ENCODE measurements at regions not wholly inside any gene's neighbourhood (a gene's known extent, or its start where the extent isn't known, plus 50 kb on each side); places are given as distances from the start of the nearest gene placed in this dataset.

DNA sequence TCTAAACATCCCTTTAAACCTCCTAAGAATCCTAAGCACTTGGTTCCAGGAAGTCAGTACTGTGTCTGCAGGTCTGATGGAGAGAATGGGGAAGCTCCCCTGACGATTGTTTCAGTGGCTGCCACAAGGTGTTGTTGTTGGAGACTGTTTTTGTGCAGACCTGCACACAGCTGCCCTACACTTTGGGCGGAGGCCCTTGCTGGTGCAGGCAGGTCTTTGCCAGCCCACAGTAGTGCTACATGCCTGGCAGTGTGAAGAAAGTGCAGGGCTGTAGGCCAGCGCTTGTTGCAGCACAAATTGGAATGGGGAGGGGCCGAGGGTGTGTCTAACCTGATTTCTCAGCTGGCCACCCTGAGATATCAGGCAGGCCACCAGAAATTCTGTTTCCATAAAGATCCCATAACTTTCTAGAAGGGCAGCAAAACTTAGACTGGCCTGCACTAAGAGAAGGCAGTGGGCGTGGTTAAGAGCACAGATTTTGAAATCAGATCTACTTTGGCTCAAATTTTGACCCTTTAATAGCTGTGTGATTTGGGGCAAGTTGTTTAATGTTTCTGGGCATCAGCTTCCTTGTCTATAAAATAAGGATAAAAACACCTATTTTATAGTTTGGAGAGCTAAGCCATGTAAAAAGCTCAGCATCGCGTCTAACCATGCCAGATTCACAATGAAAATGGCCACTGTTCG, 83.7 kb upstream of the SLC1A4 start:
- Histone ChIP-seq H3K36me3 (ENCODE audit: insufficient read depth, low read length) (peaks cover 15% of the 10 kb centered on the region; the same call in 1 of the 2 replicates), H3K27me3 (ENCODE audit: insufficient read depth, low read length) (no peaks in the 10 kb centered on the region), H3K4me3 (ENCODE audit: low read depth, low read length, poor library complexity, severe bottlenecking) (no peak overlapping the region), H3K9me2 (ENCODE audit: low read depth, low read length) (no peaks in the 10 kb centered on the region), H3K9ac (ENCODE audit: low read length) (peak overlapping the region; percentile 10; the same call in 1 of the 2 replicates), H3K4me1 (ENCODE audit: insufficient read depth, low read length, severe bottlenecking) (peaks cover 24% of the 10 kb centered on the region), H2AFZ (ENCODE audit: low read length) (no peak overlapping the region), H4K20me1 (ENCODE audit: insufficient read depth, low read length) (no peaks in the 10 kb centered on the region), H3K27ac (ENCODE audit: low read depth, low read length, poor library complexity, severe bottlenecking) (peak overlapping the region; percentile 89), H3F3A (ENCODE audit: insufficient read depth, low read length) (no peaks in the 10 kb centered on the region), H3K79me2 (ENCODE audit: insufficient read depth, low read length) (no peaks in the 10 kb centered on the region), H3K9me3 (ENCODE audit: low read length) (peaks cover 7% of the 10 kb centered on the region; the same call in 1 of the 2 replicates), H3K4me2 (ENCODE audit: low read length) (peak overlapping the region; percentile 38)
- TF ChIP-seq, protein P1, sequence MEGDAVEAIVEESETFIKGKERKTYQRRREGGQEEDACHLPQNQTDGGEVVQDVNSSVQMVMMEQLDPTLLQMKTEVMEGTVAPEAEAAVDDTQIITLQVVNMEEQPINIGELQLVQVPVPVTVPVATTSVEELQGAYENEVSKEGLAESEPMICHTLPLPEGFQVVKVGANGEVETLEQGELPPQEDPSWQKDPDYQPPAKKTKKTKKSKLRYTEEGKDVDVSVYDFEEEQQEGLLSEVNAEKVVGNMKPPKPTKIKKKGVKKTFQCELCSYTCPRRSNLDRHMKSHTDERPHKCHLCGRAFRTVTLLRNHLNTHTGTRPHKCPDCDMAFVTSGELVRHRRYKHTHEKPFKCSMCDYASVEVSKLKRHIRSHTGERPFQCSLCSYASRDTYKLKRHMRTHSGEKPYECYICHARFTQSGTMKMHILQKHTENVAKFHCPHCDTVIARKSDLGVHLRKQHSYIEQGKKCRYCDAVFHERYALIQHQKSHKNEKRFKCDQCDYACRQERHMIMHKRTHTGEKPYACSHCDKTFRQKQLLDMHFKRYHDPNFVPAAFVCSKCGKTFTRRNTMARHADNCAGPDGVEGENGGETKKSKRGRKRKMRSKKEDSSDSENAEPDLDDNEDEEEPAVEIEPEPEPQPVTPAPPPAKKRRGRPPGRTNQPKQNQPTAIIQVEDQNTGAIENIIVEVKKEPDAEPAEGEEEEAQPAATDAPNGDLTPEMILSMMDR (IDR thresholded peaks at IDR 0.05; ENCODE audit: low read length), result peak; percentile 27; the same call in 1 of the 2 replicates
- no peak for TF ChIP-seq EZH2 (IDR thresholded peaks at IDR 0.05; ENCODE audit: borderline replicate concordance, low read length)

DNA sequence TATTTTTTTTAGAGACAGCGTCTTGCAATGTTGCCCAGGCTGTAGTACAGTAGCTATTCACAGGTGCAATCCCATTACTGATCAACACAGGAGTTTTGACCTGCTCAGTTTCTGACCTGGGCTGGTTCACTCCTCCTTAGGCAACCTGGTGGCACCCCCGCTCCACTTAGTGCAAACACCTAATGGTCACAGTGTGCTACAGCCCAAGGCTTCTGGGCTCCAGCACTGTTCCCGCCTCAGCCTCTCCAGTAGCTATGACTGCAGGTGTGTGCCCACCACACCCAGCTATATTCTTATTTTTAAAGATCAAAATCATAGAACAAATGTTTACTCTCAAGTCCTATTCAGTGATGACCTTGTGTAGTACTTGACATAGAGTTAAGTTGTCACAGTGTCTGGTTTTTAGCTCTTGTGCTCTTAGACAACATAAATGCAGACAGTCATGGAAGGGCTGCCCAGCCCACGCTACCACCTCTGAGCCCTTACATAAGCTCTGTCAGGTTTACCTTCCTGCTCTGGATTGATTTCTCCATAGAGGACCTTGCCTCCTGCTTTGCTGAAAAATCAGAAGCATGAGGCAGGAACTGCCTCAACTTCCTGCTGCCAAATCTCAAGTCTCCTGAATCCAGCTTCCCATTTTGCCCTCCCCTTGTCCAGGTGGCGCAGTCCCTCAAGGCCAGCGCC, 82.2 kb upstream of the SLC1A4 start:
- Histone ChIP-seq H3F3A (ENCODE audit: insufficient read depth, low read length) (no peaks in the 10 kb centered on the region), H3K9ac (ENCODE audit: low read length) (no peak overlapping the region), H3K27ac (ENCODE audit: low read depth, low read length, poor library complexity, severe bottlenecking) (no peak overlapping the region), H3K9me2 (ENCODE audit: low read depth, low read length) (no peaks in the 10 kb centered on the region), H3K36me3 (ENCODE audit: insufficient read depth, low read length) (peaks cover 10% of the 10 kb centered on the region; the same call in 1 of the 2 replicates), H3K79me2 (ENCODE audit: insufficient read depth, low read length) (no peaks in the 10 kb centered on the region), H2AFZ (ENCODE audit: low read length) (no peak overlapping the region), H3K4me3 (ENCODE audit: low read depth, low read length, poor library complexity, severe bottlenecking) (no peak overlapping the region), H4K20me1 (ENCODE audit: insufficient read depth, low read length) (no peaks in the 10 kb centered on the region), H3K4me2 (ENCODE audit: low read length) (no peak overlapping the region), H3K4me1 (ENCODE audit: insufficient read depth, low read length, severe bottlenecking) (peaks cover 28% of the 10 kb centered on the region), H3K9me3 (ENCODE audit: low read length) (peaks cover 7% of the 10 kb centered on the region; the same call in 1 of the 2 replicates), H3K27me3 (ENCODE audit: insufficient read depth, low read length) (no peaks in the 10 kb centered on the region)
- TF ChIP-seq, protein P1 (IDR thresholded peaks at IDR 0.05; ENCODE audit: low read length), result no peak
- no peak for TF ChIP-seq EZH2 (IDR thresholded peaks at IDR 0.05; ENCODE audit: borderline replicate concordance, low read length)

DNA sequence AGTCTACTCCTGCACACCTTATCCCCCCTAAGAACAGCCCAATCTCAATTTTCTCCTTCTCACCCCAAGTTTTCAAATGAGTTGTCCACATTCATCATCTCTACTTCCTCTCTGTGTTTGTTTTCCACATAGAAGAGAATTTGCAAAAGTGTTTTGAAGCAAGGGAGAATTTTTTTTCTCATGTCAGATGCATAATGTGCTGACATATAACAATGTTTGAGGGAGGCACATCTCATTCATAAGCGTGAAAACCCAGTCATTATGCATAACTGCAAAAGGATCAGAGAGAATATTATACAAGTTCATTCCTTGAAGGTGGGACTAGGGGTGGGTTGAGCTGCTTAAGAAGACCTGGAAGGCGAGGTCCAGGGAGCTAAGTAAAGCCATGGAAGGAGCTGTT, 80.8 kb upstream of the SLC1A4 start:
- Histone ChIP-seq H3K9me2 (ENCODE audit: low read depth, low read length) (no peaks in the 10 kb centered on the region), H3K36me3 (ENCODE audit: insufficient read depth, low read length) (peaks cover 10% of the 10 kb centered on the region; the same call in 1 of the 2 replicates), H4K20me1 (ENCODE audit: insufficient read depth, low read length) (no peaks in the 10 kb centered on the region), H3K79me2 (ENCODE audit: insufficient read depth, low read length) (no peaks in the 10 kb centered on the region), H3F3A (ENCODE audit: insufficient read depth, low read length) (no peaks in the 10 kb centered on the region), H3K4me3 (ENCODE audit: low read depth, low read length, poor library complexity, severe bottlenecking) (no peak overlapping the region), H3K4me1 (ENCODE audit: insufficient read depth, low read length, severe bottlenecking) (peaks cover 38% of the 10 kb centered on the region), H3K4me2 (ENCODE audit: low read length) (no peak overlapping the region), H3K27me3 (ENCODE audit: insufficient read depth, low read length) (no peaks in the 10 kb centered on the region), H2AFZ (ENCODE audit: low read length) (no peak overlapping the region), H3K27ac (ENCODE audit: low read depth, low read length, poor library complexity, severe bottlenecking) (no peak overlapping the region), H3K9ac (ENCODE audit: low read length) (no peak overlapping the region), H3K9me3 (ENCODE audit: low read length) (peaks cover 7% of the 10 kb centered on the region; the same call in 1 of the 2 replicates)
- TF ChIP-seq, protein P1 (IDR thresholded peaks at IDR 0.05; ENCODE audit: low read length), result no peak
- TF ChIP-seq EZH2 (IDR thresholded peaks at IDR 0.05; ENCODE audit: borderline replicate concordance, low read length), result no peak

All from OCI-LY1 (cell line).